Endothelial cell (in vitro differentiated cells): ENCODE measurements at regions not wholly inside any gene's neighbourhood (a gene's known extent, or its start where the extent isn't known, plus 50 kb on each side); places are given as distances from the start of the nearest gene placed in this dataset.

ENCODE experiments used
- DNase-seq: peaks from one replicate; pipeline ENCODE4 v3.0.0; 2021; ENCODE audit warnings: low spot score
- H3K27ac Mint-ChIP-seq: one replicate; pipeline ENCODE4 v1.8.0; 2021; ENCODE audit warnings: mixed read lengths, inconsistent platforms; ENCODE audit not compliant: unreplicated experiment
- H3K27me3 Mint-ChIP-seq: one replicate; pipeline ENCODE4 v1.8.0; 2021; ENCODE audit warnings: mild to moderate bottlenecking, moderate library complexity, mixed read lengths, inconsistent platforms; ENCODE audit not compliant: unreplicated experiment
- H3K36me3 Mint-ChIP-seq: one replicate; pipeline ENCODE4 v1.8.0; 2021; ENCODE audit warnings: mild to moderate bottlenecking, low read depth, mixed read lengths, inconsistent platforms; ENCODE audit not compliant: unreplicated experiment
- H3K4me1 Mint-ChIP-seq: one replicate; pipeline ENCODE4 v1.8.0; 2021; ENCODE audit warnings: mild to moderate bottlenecking, mixed read lengths, inconsistent platforms; ENCODE audit not compliant: unreplicated experiment
- H3K4me3 Mint-ChIP-seq: one replicate; pipeline ENCODE4 v1.8.0; 2021; ENCODE audit warnings: mild to moderate bottlenecking, mixed read lengths, inconsistent platforms; ENCODE audit not compliant: unreplicated experiment
- H3K9me3 Mint-ChIP-seq: one replicate; pipeline ENCODE4 v1.8.0; 2021; ENCODE audit warnings: mixed read lengths, inconsistent platforms; ENCODE audit not compliant: unreplicated experiment
- TF ChIP-seq, protein P1 (sequence below): fragments of 200-600 bp; sonication (generic); IDR thresholded peaks from one replicate; pipeline ENCODE4 v1.5.0; 2021; ENCODE audit warnings: antibody characterized with exemption; ENCODE audit not compliant: unreplicated experiment

DNA sequence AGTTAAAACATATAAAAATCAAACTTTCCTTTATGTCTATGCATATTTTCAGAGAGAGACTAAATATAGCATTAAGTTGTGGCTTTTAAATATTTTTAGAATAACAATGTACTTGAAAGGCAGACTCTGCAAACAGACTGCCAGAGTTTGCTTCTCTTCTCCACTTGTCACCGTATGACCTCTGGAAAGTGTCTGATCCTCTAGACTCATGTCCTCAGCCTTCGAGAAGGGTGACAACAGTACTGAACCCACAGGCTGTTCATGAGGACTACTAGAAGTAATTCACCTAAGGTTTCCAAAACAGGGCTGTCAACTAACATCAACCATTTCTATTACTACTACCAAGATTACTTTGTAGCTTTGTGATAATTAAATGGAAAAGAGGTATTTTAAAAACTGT is 167.7 kb upstream of the TBCA start:
- TF ChIP-seq, protein P1, sequence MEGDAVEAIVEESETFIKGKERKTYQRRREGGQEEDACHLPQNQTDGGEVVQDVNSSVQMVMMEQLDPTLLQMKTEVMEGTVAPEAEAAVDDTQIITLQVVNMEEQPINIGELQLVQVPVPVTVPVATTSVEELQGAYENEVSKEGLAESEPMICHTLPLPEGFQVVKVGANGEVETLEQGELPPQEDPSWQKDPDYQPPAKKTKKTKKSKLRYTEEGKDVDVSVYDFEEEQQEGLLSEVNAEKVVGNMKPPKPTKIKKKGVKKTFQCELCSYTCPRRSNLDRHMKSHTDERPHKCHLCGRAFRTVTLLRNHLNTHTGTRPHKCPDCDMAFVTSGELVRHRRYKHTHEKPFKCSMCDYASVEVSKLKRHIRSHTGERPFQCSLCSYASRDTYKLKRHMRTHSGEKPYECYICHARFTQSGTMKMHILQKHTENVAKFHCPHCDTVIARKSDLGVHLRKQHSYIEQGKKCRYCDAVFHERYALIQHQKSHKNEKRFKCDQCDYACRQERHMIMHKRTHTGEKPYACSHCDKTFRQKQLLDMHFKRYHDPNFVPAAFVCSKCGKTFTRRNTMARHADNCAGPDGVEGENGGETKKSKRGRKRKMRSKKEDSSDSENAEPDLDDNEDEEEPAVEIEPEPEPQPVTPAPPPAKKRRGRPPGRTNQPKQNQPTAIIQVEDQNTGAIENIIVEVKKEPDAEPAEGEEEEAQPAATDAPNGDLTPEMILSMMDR: no peak
- no peaks in the 10 kb centered on the region for H3K27me3 Mint-ChIP-seq
- no peak overlapping the region for H3K4me3 Mint-ChIP-seq
- H3K36me3 Mint-ChIP-seq: no peaks in the 10 kb centered on the region
- H3K4me1 Mint-ChIP-seq: peaks cover under 1% of the 10 kb centered on the region
- no peak for DNase-seq
- no peaks in the 10 kb centered on the region for H3K9me3 Mint-ChIP-seq
- H3K27ac Mint-ChIP-seq: no peak overlapping the region

DNA sequence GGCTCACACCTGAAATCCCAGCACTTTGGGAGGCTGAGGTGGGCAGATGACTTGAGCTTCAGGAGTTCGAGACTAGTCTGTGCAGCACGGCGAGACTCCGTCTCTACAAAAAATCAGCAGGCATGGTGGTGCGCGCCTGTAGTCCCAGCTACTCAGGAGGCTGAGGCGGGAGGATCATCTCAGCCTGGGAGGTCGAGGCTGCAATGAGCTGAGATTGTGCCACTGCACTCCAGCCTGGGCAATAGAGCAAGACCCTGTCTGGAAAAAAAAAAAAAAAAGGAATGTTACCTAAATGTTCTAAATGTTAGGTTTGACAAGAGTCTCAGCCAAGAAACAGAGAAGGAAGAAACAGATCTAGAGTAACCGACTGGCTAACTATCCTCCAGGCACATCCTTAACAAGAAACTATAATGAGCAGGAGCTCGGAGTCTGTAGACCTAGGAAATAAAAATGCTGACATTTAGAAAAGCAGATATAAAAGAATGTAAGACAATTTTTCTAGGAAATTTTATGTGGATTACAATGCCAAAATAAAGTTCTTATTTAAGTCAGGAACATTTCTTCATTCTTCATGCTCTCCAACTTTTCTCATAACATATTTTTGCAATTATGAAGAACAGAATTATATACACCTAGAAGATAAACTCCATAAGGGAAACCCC is 166.6 kb upstream of the TBCA start:
- no peaks in the 10 kb centered on the region for H3K4me1 Mint-ChIP-seq
- no peak overlapping the region for H3K27ac Mint-ChIP-seq
- no peak overlapping the region for H3K4me3 Mint-ChIP-seq
- no peaks in the 10 kb centered on the region for H3K36me3 Mint-ChIP-seq
- TF ChIP-seq, protein P1: no peak
- no peaks in the 10 kb centered on the region for H3K9me3 Mint-ChIP-seq
- no peak for DNase-seq
- H3K27me3 Mint-ChIP-seq: no peaks in the 10 kb centered on the region

DNA sequence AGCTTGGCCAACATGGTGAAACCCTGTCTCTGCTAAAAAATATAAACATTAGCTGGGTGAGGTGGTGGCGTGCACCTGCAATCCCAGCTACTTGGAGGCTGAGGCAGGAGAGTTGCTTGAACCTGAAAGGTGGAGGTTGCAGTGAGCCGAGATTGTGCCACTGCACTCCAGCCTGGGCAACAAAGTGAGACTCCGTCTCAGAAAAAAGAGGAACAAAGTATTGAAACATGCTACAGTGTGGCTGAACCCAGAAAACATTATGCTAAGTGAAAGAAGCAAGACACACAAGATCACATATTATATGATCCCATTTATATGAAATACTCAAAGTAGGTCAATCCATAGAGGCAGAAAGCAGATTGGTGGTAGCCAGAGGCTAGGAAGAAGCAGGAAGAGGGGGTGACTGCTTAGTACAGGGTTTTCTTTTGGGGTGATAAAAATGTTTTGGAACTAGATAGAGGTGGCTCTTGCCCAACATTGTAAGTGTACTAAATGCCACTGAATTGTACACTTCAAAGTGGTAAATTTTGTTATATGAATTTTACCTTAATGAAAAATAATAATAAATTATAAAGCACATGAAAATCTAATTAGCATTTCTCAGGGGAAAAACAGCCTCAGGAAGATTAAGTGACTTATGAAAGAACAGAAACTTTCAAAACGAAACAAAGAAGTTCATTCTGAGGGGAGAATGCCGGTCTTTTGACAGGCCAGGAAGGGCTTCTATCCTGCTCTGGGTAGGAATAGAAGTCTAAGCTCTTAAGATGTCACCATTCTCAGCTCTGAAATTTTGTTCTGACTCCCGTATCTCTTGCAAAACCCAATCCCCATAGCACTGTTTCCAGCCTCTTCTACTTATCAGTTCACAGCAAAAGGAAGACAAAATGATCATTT is 161.1 kb upstream of the TBCA start:
- H3K4me3 Mint-ChIP-seq: no peak overlapping the region
- peaks cover 1% of the 10 kb centered on the region for H3K27me3 Mint-ChIP-seq
- no peak overlapping the region for H3K27ac Mint-ChIP-seq
- no peaks in the 10 kb centered on the region for H3K36me3 Mint-ChIP-seq
- H3K9me3 Mint-ChIP-seq: no peaks in the 10 kb centered on the region
- H3K4me1 Mint-ChIP-seq: no peaks in the 10 kb centered on the region
- TF ChIP-seq, protein P1: no peak
- no peak for DNase-seq

DNA sequence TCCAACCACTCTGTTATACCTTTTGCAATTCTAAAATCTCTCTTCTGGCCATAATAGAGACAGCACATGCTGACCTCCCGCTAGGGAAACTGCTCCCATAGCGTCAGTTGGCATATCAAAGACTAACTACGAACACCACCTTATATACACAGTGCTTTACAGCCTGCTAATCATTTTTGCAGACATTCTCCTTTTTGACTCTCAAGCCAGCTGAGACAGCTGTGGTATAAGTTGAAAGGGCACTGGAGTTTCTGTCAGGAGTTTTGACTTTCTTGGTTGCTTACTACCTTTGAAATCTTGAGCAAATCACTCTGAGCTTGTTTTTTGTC is 160.2 kb upstream of the TBCA start:
- no peak overlapping the region for H3K4me3 Mint-ChIP-seq
- DNase-seq: no peak
- H3K27ac Mint-ChIP-seq: no peak overlapping the region
- H3K36me3 Mint-ChIP-seq: no peaks in the 10 kb centered on the region
- H3K9me3 Mint-ChIP-seq: no peaks in the 10 kb centered on the region
- H3K4me1 Mint-ChIP-seq: no peaks in the 10 kb centered on the region
- TF ChIP-seq, protein P1: no peak
- peaks cover 1% of the 10 kb centered on the region for H3K27me3 Mint-ChIP-seq
